HUES64 (cell line): ENCODE measurements at regions not wholly inside any gene's neighbourhood (a gene's known extent, or its start where the extent isn't known, plus 50 kb on each side); places are given as distances from the start of the nearest gene placed in this dataset.

Experiments
- H3K27ac ChIP-seq: 2 replicates; pipeline ENCODE4 v1.7.0; 2013; ENCODE audit warnings: low read depth, low read length, inconsistent platforms
- H3K27me3 ChIP-seq: 2 replicates; pipeline ENCODE4 v1.6.1; 2013; ENCODE audit warnings: mild to moderate bottlenecking, low read length; ENCODE audit not compliant: insufficient read depth
- H3K36me3 ChIP-seq: 2 replicates; pipeline ENCODE4 v1.6.1; 2013; ENCODE audit warnings: mild to moderate bottlenecking, low read length; ENCODE audit not compliant: insufficient read depth
- H3K4me1 ChIP-seq: 2 replicates; pipeline ENCODE4 v1.6.1; 2013; ENCODE audit warnings: mild to moderate bottlenecking, low read length, moderate library complexity; ENCODE audit not compliant: insufficient read depth
- H3K4me3 ChIP-seq: 2 replicates; pipeline ENCODE4 v1.5.1; 2013; ENCODE audit warnings: mild to moderate bottlenecking, low read length, moderate library complexity
- H3K9ac ChIP-seq: 2 replicates; pipeline ENCODE4 v1.6.1; 2013; ENCODE audit warnings: mild to moderate bottlenecking, low read depth, low read length
- H3K9me3 ChIP-seq: 2 replicates; pipeline ENCODE4 v1.6.1; 2013; ENCODE audit warnings: low read depth, low read length; ENCODE audit not compliant: insufficient read depth
- WGBS: fragments of 150-250, 120-280 bp; methylation state at CpG from one replicate; pipeline ENCODE4 v1.1.7; 2013; ENCODE audit warnings: missing lambda C conversion rate; 5-methylcytosine and 5-hydroxymethylcytosine counted together

DNA sequence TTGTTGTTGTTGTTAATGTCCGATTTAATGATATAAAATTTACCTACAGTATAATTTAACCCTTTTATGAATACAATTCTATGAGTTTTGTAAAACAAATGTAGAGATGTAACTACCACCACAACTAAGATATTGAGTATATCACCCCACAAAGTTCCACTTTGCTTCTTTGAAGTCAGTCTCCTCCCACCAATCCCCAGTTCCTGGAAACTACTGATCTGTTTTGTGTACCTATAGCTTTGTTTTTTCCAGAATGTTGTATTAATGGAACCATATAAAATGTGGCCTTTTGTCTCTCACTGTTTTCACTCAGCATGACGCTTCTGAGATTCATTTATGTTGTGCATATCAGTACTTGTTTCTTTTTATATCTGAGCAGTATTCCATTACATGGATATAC is 52.3 kb upstream of the FAM9C start:
- Histone ChIP-seq H3K9ac (no peak overlapping the region), H3K27me3 (no peaks in the 10 kb centered on the region), H3K36me3 (no peaks in the 10 kb centered on the region), H3K4me1 (no peaks in the 10 kb centered on the region; the same call in 1 of the 2 replicates), H3K4me3 (no peak overlapping the region), H3K27ac (no peak overlapping the region), H3K9me3 (no peaks in the 10 kb centered on the region)
- WGBS: no CpG with 5 or more reads among the region's 2 CpGs

DNA sequence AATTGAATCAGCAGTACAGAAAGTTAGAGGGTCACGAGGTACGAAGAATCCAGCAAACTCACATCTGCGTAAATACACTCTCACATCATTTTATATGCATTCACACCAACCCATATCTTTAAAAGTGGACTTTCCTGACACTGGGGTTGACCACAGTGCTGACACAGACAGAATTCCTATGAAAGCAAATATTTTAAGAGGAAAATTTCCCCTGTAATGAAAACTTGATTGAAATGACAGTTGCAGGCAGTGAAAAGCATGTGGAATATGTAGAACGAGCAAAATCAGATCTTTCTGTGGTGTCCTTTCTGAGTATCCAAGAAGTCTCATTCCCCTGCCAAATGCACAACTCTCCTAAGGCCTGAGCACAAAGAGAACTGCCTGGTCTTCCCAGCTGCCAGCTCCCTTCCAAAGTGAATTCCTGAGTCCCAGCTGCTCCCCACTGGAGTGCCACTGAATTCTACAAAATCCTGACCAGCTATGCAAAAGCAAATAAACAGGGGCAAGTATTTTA is 50.5 kb upstream of the FAM9C start:
- Histone ChIP-seq H3K9ac (no peak overlapping the region), H3K27me3 (no peaks in the 10 kb centered on the region), H3K4me3 (no peak overlapping the region), H3K4me1 (no peaks in the 10 kb centered on the region), H3K27ac (no peak overlapping the region), H3K36me3 (no peaks in the 10 kb centered on the region), H3K9me3 (no peaks in the 10 kb centered on the region)
- WGBS: 80% methylated on average over 4 of the region's 4 CpGs

DNA sequence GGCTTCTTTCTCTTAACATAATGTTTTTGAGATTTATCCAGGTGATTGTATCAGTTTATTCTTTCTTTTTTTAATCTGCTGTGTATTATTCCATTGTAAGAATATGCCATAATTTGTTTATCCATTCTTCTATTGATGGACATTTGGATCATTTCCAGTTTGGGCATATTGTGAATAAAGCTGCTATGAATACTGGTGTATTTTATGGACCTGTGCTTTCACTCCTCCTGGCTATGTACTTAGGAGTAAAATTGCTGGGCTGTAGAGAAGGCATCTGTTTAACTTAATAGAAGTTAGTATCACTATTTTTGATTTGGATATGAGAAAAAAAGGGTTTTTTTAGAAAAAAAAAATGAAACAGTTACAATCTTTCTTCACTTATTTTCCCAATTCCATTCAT is 50.0 kb upstream of the FAM9C start:
- H3K27ac ChIP-seq: no peak overlapping the region

More for the DNA sequence above, 50.0 kb upstream of the FAM9C start:
- Histone ChIP-seq H3K9me3 (no peaks in the 10 kb centered on the region), H3K36me3 (no peaks in the 10 kb centered on the region), H3K4me1 (no peaks in the 10 kb centered on the region), H3K27me3 (no peaks in the 10 kb centered on the region), H3K4me3 (no peak overlapping the region), H3K9ac (no peak overlapping the region)
